HG03469 (cell line): ENCODE measurements at regions not wholly inside any gene's neighbourhood (a gene's known extent, or its start where the extent isn't known, plus 50 kb on each side); places are given as distances from the start of the nearest gene placed in this dataset.
"Not testable (repeated sequence)": the region's sequence is repeated elsewhere in the genome, so short reads cannot be mapped to it uniquely, and the experiment has no call there.

Experiments used
- ATAC-seq: cut with Tn5 transposase; IDR thresholded peaks from one replicate; pipeline ENCODE4 v1.9.1; 2021; ENCODE audit warnings: mild to moderate bottlenecking, moderate library complexity, moderate number of reproducible peaks; ENCODE audit not compliant: unreplicated experiment

GRCh38 chrX:130467936-130468335 lies 66.1 kb downstream of the RBMX2 start:
- no peak for ATAC-seq

- no peak for ATAC-seq
Measured at GRCh38 chrX:130468395-130468923, 66.7 kb downstream of the RBMX2 start.

GRCh38 chrX:130482871-130483270 lies 81.1 kb downstream of the RBMX2 start:
- ATAC-seq: no peak

GRCh38 chrX:130485870-130486269 lies 84.1 kb downstream of the RBMX2 start:
- ATAC-seq: no peak

- not testable (repeated sequence) for ATAC-seq
Measured at GRCh38 chrX:130495502-130495901, 93.7 kb downstream of the RBMX2 start.

GRCh38 chrX:130497531-130497930 lies 95.7 kb downstream of the RBMX2 start:
- no peak for ATAC-seq

GRCh38 chrX:130498653-130499274 lies 97.0 kb downstream of the RBMX2 start:
- ATAC-seq: no peak

GRCh38 chrX:130502016-130502570 lies 100.3 kb downstream of the RBMX2 start:
- ATAC-seq: no peak

GRCh38 chrX:130504019-130504418 lies 102.2 kb downstream of the RBMX2 start:
- no peak for ATAC-seq

GRCh38 chrX:130507015-130507414 lies 105.2 kb downstream of the RBMX2 start:
- ATAC-seq: no peak

GRCh38 chrX:130512534-130512933 lies 110.7 kb downstream of the RBMX2 start:
- not testable (repeated sequence) for ATAC-seq

- ATAC-seq: no peak
Measured at GRCh38 chrX:130516123-130516522, 114.3 kb downstream of the RBMX2 start.

GRCh38 chrX:130523460-130524394 lies 121.9 kb downstream of the RBMX2 start:
- no peak for ATAC-seq

- ATAC-seq: no peak
Measured at GRCh38 chrX:130524476-130525194, 122.8 kb downstream of the RBMX2 start.

- no peak for ATAC-seq
Measured at GRCh38 chrX:130529531-130529930, 127.7 kb downstream of the RBMX2 start.

GRCh38 chrX:130531066-130531465 lies 129.3 kb downstream of the RBMX2 start:
- no peak for ATAC-seq

- no peak for ATAC-seq
Measured at GRCh38 chrX:130539721-130540321, 138.0 kb downstream of the RBMX2 start.

- no peak for ATAC-seq
Measured at GRCh38 chrX:130543603-130544325, 142.0 kb downstream of the RBMX2 start.

- ATAC-seq: no peak
Measured at GRCh38 chrX:130545796-130546195, 144.0 kb downstream of the RBMX2 start.

- ATAC-seq: not testable (repeated sequence)
Measured at GRCh38 chrX:130549382-130549781, 147.6 kb downstream of the RBMX2 start.
